ENCODE measurements at regions not wholly inside any gene's neighbourhood (a gene's known extent, or its start where the extent isn't known, plus 50 kb on each side); places are given as distances from the start of the nearest gene placed in this dataset.

DNA sequence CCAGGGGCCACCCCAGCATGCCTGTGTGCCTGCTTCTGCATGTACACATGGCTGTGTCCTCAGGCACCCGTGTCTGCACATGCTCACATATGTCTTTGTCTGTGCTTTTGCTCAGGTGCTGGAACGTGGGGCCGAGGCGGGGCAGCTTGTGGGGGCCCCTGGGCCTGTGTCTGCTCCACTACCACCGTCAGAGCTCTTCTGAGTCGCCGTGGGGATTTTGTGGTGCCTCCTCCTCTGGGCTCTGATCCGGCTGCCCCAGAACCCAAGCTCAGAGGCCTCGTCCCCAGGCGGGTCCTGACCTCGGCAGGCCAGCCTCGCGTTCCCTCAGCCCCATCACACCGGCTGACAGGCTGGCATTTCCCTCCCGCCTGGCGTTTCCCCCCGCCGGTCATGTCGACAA lies 104.6 kb upstream of the ACTRT2 start:
- Histone ChIP-seq H3K27me3 (ENCODE audit: control insufficient read depth, insufficient read depth, low read length) (no peaks in the 10 kb centered on the region), H3K27ac (ENCODE audit: low read length) (no peak overlapping the region), H3K4me3 (ENCODE audit: low read length) (no peak overlapping the region), H3K4me1 (ENCODE audit: control insufficient read depth, insufficient read depth, low read length) (no peaks in the 10 kb centered on the region), H3K36me3 (ENCODE audit: control insufficient read depth, insufficient read depth, low read length) (no peaks in the 10 kb centered on the region), H3K9me3 (ENCODE audit: control insufficient read depth, low read depth, low read length) (no peaks in the 10 kb centered on the region)
- no CpG with 5 or more reads among the region's 19 CpGs for WGBS (ENCODE audit: insufficient coverage, low lambda C conversion rate)
- no peak for DNase-seq

DNA sequence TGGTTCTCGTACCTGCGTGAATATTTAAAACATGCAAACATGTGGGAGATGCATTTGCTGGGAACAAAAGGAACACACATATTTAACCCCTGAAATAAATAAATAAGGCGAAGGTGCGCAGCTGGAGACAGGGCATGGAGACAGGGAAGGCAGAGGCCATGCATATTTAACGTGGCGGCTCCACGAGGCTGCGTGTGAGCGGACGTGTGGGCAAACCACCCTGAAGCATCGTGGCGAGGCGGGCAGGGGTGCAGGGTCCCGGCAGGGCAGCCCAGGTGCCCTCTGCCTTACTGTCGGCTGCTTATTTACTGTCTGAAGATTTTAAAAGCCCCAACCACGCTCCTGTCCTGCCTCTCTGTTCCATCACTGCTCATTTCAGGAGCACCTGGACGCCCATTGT lies 104.0 kb upstream of the ACTRT2 start:
- Histone ChIP-seq H3K4me1 (ENCODE audit: control insufficient read depth, insufficient read depth, low read length) (no peaks in the 10 kb centered on the region), H3K27ac (ENCODE audit: low read length) (no peak overlapping the region), H3K4me3 (ENCODE audit: low read length) (no peak overlapping the region), H3K9me3 (ENCODE audit: control insufficient read depth, low read depth, low read length) (no peaks in the 10 kb centered on the region), H3K36me3 (ENCODE audit: control insufficient read depth, insufficient read depth, low read length) (no peaks in the 10 kb centered on the region), H3K27me3 (ENCODE audit: control insufficient read depth, insufficient read depth, low read length) (no peaks in the 10 kb centered on the region)
- no peak for DNase-seq
- WGBS (ENCODE audit: insufficient coverage, low lambda C conversion rate): 65% methylated on average over 3 of the region's 17 CpGs

DNA sequence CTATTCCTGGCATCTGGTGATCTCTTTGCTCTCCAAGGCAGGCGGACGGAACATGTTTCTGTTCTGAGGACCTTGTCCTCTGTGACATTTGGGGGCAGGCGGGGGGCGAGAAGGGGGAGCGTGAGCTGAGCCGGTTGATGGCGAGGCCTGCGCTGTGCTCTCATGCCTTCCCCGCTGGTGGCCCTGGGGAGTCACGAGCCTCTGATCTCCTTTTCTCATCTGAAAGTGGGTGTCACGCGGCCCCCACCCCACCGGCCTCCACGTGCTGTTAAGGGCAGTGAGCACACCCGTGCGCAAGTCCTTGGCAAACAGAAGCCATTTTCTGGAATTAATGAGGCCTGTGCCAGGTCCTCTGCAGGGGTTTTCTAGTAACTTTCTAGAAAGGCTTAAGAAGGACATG lies 102.8 kb upstream of the ACTRT2 start:
- no peak for DNase-seq

DNA sequence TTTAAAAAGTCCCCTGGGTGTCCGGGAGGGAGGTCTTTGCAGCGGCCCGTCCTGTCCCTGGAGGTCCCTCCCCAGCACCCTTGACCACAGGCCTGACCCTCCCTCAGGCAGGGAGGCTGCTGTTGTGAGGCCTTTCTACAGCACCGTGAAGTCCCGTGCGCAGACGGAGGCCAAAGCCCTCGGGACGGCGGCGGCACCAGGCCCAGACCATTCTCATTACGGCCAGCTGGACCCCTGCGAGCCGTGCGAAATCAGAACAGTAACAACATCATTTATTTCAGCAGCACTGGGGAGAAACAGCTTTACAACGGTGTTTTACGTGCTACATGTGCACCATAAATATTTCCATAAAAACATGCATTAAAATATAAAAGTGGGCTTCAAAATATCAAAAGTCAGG lies 101.4 kb upstream of the ACTRT2 start:
- no peaks in the 10 kb centered on the region for H3K4me1 ChIP-seq (ENCODE audit: control insufficient read depth, insufficient read depth, low read length)
- H3K27me3 ChIP-seq (ENCODE audit: control insufficient read depth, insufficient read depth, low read length): no peaks in the 10 kb centered on the region
- no peak overlapping the region for H3K4me3 ChIP-seq (ENCODE audit: low read length)
- WGBS (ENCODE audit: insufficient coverage, low lambda C conversion rate): 83% methylated on average over 2 of the region's 17 CpGs
- H3K27ac ChIP-seq (ENCODE audit: low read length): no peak overlapping the region
- DNase-seq: no peak
- no peaks in the 10 kb centered on the region for H3K9me3 ChIP-seq (ENCODE audit: control insufficient read depth, low read depth, low read length)
- no peaks in the 10 kb centered on the region for H3K36me3 ChIP-seq (ENCODE audit: control insufficient read depth, insufficient read depth, low read length)

More for the DNA sequence above, 102.8 kb upstream of the ACTRT2 start:
- Histone ChIP-seq H3K27ac (ENCODE audit: low read length) (no peak overlapping the region), H3K4me1 (ENCODE audit: control insufficient read depth, insufficient read depth, low read length) (no peaks in the 10 kb centered on the region), H3K9me3 (ENCODE audit: control insufficient read depth, low read depth, low read length) (no peaks in the 10 kb centered on the region), H3K4me3 (ENCODE audit: low read length) (no peak overlapping the region), H3K27me3 (ENCODE audit: control insufficient read depth, insufficient read depth, low read length) (no peaks in the 10 kb centered on the region), H3K36me3 (ENCODE audit: control insufficient read depth, insufficient read depth, low read length) (no peaks in the 10 kb centered on the region)
- WGBS (ENCODE audit: insufficient coverage, low lambda C conversion rate): no CpG with 5 or more reads among the region's 16 CpGs

DNA sequence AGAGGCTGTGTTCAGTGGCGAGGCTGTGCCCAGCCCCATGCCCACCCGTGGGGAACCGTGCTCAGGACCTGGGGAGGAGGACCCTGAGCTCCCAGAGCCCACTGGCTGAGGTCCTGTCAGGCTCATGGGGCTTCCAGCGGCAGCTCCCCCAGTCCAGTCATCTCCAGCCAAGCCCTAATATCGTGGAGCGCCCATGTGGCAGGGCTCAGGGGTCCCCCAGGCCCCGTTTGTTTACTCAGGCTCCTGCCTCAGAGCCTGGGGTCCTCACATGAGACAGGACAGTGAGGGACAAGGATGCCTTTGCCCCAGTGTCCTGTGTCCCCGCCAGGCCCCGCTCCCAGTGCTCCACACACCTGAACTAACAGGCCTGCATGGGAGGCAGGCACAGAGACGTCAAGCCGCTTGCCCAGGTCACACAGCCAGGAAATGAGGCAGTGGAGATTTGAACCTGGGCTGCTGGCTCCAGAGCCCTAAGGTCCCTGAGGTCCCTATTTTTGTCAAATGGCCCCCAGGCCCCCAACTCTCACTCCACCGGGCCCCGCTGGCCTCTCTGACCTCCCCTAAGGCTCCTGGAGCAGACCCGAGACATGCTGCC lies 100.7 kb upstream of the ACTRT2 start:
- Histone ChIP-seq H3K9me3 (ENCODE audit: control insufficient read depth, low read depth, low read length) (no peaks in the 10 kb centered on the region), H3K27ac (ENCODE audit: low read length) (no peak overlapping the region), H3K4me1 (ENCODE audit: control insufficient read depth, insufficient read depth, low read length) (no peaks in the 10 kb centered on the region), H3K27me3 (ENCODE audit: control insufficient read depth, insufficient read depth, low read length) (no peaks in the 10 kb centered on the region), H3K4me3 (ENCODE audit: low read length) (no peak overlapping the region), H3K36me3 (ENCODE audit: control insufficient read depth, insufficient read depth, low read length) (no peaks in the 10 kb centered on the region)
- no CpG with 5 or more reads among the region's 14 CpGs for WGBS (ENCODE audit: insufficient coverage, low lambda C conversion rate)
- no peak for DNase-seq

DNA sequence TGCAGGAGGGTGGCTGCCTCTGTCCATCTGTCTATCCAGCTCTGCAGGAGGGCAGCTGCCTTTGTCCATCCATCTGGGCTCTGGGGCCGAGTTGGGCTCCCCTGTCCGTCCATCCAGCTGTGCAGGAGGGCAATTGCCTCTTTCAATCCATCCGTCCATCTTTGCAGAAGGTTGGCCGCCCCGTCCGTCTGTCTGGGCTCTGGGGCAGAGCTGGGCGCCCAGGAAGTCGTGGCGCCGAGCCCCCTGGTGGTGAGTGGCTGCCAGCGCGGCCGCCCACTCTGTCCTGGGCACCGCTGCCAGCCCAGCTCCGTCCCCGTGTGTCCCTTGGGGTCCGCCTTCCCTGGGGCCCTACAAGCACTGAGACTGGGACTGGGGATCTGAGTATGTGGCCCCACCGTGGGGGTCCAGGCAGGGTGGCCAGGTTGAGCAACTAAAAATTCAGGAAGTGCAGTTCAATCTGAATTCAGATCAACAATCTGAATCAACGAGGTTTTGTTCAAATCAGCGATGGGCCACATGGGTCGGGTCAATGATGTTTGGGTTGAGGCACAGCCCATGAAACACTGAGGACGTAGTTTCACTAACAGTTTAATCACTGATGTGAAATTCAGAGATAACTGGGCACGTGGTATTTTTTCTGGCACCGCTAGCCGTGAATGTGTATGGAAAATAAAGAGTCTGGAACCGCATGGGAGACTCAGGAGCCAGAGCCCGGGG lies 99.1 kb upstream of the ACTRT2 start:
- H3K9me3 ChIP-seq (ENCODE audit: control insufficient read depth, low read depth, low read length): no peaks in the 10 kb centered on the region
- no peaks in the 10 kb centered on the region for H3K36me3 ChIP-seq (ENCODE audit: control insufficient read depth, insufficient read depth, low read length)
- H3K27me3 ChIP-seq (ENCODE audit: control insufficient read depth, insufficient read depth, low read length): no peaks in the 10 kb centered on the region
- no peak overlapping the region for H3K4me3 ChIP-seq (ENCODE audit: low read length)
- WGBS (ENCODE audit: insufficient coverage, low lambda C conversion rate): no CpG with 5 or more reads among the region's 27 CpGs
- no peak for DNase-seq
- no peak overlapping the region for H3K27ac ChIP-seq (ENCODE audit: low read length)
- H3K4me1 ChIP-seq (ENCODE audit: control insufficient read depth, insufficient read depth, low read length): no peaks in the 10 kb centered on the region

DNA sequence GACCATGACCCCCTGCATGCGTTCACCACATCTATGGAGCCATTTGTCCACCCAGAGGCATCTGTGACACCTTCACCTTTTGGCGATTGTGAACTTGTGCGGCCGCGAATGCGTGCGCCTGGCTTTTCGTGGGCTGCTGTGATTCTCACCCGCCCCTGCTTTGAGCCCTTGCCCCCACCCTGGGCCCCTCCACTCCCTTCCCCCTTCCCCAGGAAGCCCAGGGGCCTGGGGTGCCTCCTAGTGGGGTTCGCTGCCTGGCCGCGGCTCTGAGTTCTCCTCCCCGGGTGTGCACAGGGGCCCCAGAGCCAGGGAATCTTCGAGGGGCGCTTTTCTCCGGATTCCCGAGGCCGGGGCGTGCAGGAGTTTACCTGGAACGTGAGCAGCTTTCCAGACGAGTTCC lies 97.9 kb upstream of the ACTRT2 start:
- Histone ChIP-seq H3K27me3 (ENCODE audit: control insufficient read depth, insufficient read depth, low read length) (no peaks in the 10 kb centered on the region), H3K27ac (ENCODE audit: low read length) (no peak overlapping the region), H3K4me1 (ENCODE audit: control insufficient read depth, insufficient read depth, low read length) (no peaks in the 10 kb centered on the region), H3K36me3 (ENCODE audit: control insufficient read depth, insufficient read depth, low read length) (no peaks in the 10 kb centered on the region), H3K9me3 (ENCODE audit: control insufficient read depth, low read depth, low read length) (no peaks in the 10 kb centered on the region), H3K4me3 (ENCODE audit: low read length) (no peak overlapping the region)
- no peak for DNase-seq
- no CpG with 5 or more reads among the region's 21 CpGs for WGBS (ENCODE audit: insufficient coverage, low lambda C conversion rate)

DNA sequence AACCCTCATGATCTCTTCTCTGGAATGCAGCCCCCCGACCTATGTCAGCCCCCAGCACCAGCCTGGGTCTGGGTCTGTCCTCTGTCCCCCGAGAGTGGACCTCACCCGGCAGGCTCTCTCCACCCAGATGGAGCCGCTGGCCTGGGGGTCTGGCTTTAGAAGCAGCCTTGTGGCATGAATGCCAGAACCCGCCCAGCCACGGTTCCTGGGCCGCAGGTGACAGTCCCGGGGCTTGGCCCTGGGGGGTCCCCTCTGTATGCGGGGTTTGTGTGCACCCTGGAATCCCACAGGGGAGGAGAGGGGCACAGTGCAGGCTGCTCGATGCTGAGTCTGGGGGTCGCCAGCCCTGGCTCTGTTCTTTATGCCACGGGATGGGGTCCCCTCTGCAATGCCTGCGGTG lies 96.0 kb upstream of the ACTRT2 start:
- H3K9me3 ChIP-seq (ENCODE audit: control insufficient read depth, low read depth, low read length): no peaks in the 10 kb centered on the region
- no peaks in the 10 kb centered on the region for H3K4me1 ChIP-seq (ENCODE audit: control insufficient read depth, insufficient read depth, low read length)
- H3K27ac ChIP-seq (ENCODE audit: low read length): no peak overlapping the region
- no peaks in the 10 kb centered on the region for H3K36me3 ChIP-seq (ENCODE audit: control insufficient read depth, insufficient read depth, low read length)
- no CpG with 5 or more reads among the region's 13 CpGs for WGBS (ENCODE audit: insufficient coverage, low lambda C conversion rate)
- no peaks in the 10 kb centered on the region for H3K27me3 ChIP-seq (ENCODE audit: control insufficient read depth, insufficient read depth, low read length)
- no peak overlapping the region for H3K4me3 ChIP-seq (ENCODE audit: low read length)
- DNase-seq: no peak

DNA sequence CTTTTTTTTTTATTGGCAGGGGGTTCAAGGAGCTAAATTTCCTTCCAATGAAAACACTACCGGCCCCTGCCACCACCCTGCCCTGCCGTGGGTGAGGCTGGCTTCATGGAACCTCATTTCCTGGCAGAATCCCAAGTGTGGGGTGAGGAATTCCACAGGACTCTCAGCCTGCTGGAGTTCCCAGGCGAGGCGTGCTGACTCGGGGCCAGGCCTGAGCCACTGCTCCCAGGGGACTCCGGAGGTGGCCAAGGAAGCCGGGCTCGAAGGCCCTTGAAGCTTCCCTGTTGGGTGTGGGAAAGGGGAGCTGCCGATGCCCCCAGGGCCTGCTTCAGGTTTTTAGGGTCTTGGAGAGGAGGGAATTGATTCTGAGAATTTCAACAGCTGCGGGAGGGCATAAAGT lies 95.3 kb upstream of the ACTRT2 start:
- no peak overlapping the region for H3K27ac ChIP-seq (ENCODE audit: low read length)
- no CpG with 5 or more reads among the region's 10 CpGs for WGBS (ENCODE audit: insufficient coverage, low lambda C conversion rate)
- no peaks in the 10 kb centered on the region for H3K36me3 ChIP-seq (ENCODE audit: control insufficient read depth, insufficient read depth, low read length)
- no peak overlapping the region for H3K4me3 ChIP-seq (ENCODE audit: low read length)
- peaks cover under 1% of the 10 kb centered on the region for H3K27me3 ChIP-seq (ENCODE audit: control insufficient read depth, insufficient read depth, low read length)
- H3K9me3 ChIP-seq (ENCODE audit: control insufficient read depth, low read depth, low read length): no peaks in the 10 kb centered on the region
- no peak for DNase-seq
- no peaks in the 10 kb centered on the region for H3K4me1 ChIP-seq (ENCODE audit: control insufficient read depth, insufficient read depth, low read length)

DNA sequence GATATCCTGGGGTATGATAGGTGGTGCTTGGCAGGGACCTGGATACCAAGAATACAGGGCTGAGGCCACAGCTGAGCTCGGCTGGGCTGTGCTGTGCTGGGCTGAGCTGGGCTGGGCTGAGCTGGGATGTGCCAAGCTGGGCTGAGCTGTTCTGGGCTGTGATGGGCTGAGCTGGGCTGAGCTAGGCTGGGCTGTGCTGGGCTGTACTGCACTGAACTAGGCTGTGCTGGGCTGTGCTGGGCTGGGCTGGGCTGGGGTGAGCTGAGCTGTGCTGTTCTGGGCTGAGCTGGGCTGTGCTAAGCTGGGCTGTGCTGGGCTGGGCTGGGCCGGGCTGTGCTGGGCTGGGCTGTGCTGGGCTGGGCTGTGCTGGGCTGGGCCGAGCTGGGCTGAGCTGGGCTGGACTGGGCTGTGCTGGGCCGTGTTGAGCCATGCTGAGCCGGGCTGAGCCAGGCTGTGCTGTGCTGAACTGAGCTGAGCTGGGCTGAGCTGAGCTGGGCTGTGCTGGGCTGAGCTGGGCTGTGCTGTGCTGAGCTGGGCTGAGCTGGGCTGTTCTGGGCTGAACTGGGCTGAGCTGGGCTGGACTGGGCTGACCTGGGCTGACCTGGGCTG lies 94.7 kb upstream of the ACTRT2 start:
- Histone ChIP-seq H3K4me1 (ENCODE audit: control insufficient read depth, insufficient read depth, low read length) (no peaks in the 10 kb centered on the region), H3K27ac (ENCODE audit: low read length) (no peak overlapping the region), H3K27me3 (ENCODE audit: control insufficient read depth, insufficient read depth, low read length) (peaks cover 4% of the 10 kb centered on the region), H3K9me3 (ENCODE audit: control insufficient read depth, low read depth, low read length) (no peaks in the 10 kb centered on the region), H3K36me3 (ENCODE audit: control insufficient read depth, insufficient read depth, low read length) (no peaks in the 10 kb centered on the region), H3K4me3 (ENCODE audit: low read length) (no peak overlapping the region)
- no peak for DNase-seq
- no CpG with 5 or more reads among the region's 5 CpGs for WGBS (ENCODE audit: insufficient coverage, low lambda C conversion rate)
